Esophagus (tissue), 2 donors: ENCODE measurements at regions not wholly inside any gene's neighbourhood (a gene's known extent, or its start where the extent isn't known, plus 50 kb on each side); places are given as distances from the start of the nearest gene placed in this dataset.
A peak's percentile ranks its signal among the peaks of the same experiment; 100 is the strongest.

Source experiments
- H3K27ac ChIP-seq, 2 donors: one replicate each; pipeline ENCODE4 v1.5.1; 2013; ENCODE audit warnings: low read depth in 2 of 2, mild to moderate bottlenecking in 2 of 2, inconsistent platforms in 1 of 2, low read length in 1 of 2, moderate library complexity in 1 of 2
- H3K27me3 ChIP-seq, 2 donors: one replicate each; pipeline ENCODE4 v1.6.1; 2013; ENCODE audit warnings: low read length in 2 of 2, control low read depth in 1 of 2, mild to moderate bottlenecking in 1 of 2; ENCODE audit not compliant: insufficient read depth in 2 of 2, control insufficient read depth in 1 of 2
- H3K36me3 ChIP-seq, 2 donors: one replicate each; pipeline ENCODE4 v1.6.1; 2013; ENCODE audit warnings: low read length in 1 of 2; ENCODE audit not compliant: control insufficient read depth in 2 of 2, insufficient read depth in 2 of 2
- H3K4me1 ChIP-seq, 2 donors: one replicate each; pipeline ENCODE4 v1.6.1; 2013; ENCODE audit warnings: low read length in 1 of 2; ENCODE audit not compliant: control insufficient read depth in 2 of 2, insufficient read depth in 2 of 2
- H3K4me3 ChIP-seq, 2 donors: one replicate each; pipeline ENCODE4 v1.5.1; 2013; ENCODE audit warnings: low read length in 2 of 2, mild to moderate bottlenecking in 2 of 2, low read depth in 1 of 2, moderate library complexity in 1 of 2
- H3K9me3 ChIP-seq, 2 donors: one replicate each; pipeline ENCODE4 v1.6.1; 2013; ENCODE audit warnings: mild to moderate bottlenecking in 2 of 2, low read depth in 1 of 2, low read length in 1 of 2, moderate library complexity in 1 of 2; ENCODE audit not compliant: control insufficient read depth in 2 of 2, insufficient read depth in 1 of 2
- WGBS, 2 donors: extraction: QIAGEN DNeasy Blood & Tissue Kit; methylation state at CpG; one replicate each; pipeline ENCODE4 v1.1.7; 2013; 5-methylcytosine and 5-hydroxymethylcytosine counted together
- donor health status: healthy with polysubstance abuse.
- donor health status: Bipolar disorder and iron deficiency.

DNA sequence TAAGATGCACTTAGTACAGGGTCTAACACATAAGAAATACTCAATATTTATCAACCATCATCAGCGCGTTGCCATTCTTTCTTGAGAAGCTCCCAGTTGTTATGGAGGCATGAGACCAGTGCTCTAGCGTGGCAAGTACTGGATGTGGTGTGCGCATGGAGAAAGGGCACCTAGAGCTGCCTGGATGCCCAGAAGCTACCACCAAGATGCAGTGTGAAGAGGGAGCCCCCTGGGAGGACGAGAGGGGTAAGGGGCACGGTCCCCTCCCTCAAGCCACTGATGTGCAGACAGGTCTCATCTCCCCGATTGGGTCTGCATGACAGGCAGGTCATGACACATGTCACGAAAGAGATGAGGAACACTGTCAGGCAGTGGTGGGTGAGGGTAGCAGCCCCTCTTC is 127.7 kb upstream of the CXCL14 start:
- Histone ChIP-seq H3K4me3 (no peak overlapping the region), H3K4me1 (peaks cover 0 to 24% of the 10 kb centered on the region in 2 donors), H3K27ac (no peak overlapping the region), H3K9me3 (no peaks in the 10 kb centered on the region), H3K27me3 (no peaks in the 10 kb centered on the region), H3K36me3 (no peaks in the 10 kb centered on the region)
- 93 to 94% methylated on average over 8 of the region's 8 CpGs for WGBS, 2 donors

DNA sequence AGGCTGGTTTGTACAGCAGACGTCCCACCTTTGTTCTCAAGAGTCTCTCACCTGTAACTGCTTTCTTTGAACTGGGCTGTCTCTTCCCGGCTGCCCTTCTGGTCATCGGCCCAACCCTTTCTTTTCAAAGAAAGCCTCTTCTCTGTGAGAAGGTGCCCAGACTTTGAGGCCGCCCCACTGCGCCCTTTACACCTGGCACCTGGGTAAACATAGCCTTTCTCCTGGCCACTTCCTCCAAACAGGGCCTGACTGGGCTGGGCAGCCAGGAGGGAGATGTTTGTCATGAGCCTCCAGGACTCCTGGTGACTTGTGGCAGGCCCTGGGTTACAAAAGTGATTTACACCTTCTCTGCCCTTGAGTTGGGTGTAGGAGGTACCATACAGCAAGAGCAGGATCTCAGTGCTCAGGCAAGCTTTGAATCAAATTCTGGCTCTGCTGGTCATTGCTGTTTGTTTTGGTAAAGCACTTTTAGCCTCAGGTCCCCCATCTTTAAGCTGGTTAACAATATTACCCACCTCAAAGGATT is 127.2 kb upstream of the CXCL14 start:
- Histone ChIP-seq H3K4me1 (peaks cover 0 to 24% of the 10 kb centered on the region in 2 donors), H3K27me3 (no peaks in the 10 kb centered on the region), H3K27ac (peak overlapping the region; percentile 82 to 93), H3K36me3 (no peaks in the 10 kb centered on the region), H3K4me3 (no peak overlapping the region), H3K9me3 (no peaks in the 10 kb centered on the region)
- WGBS, 2 donors: 54% methylated on average over 5 of the region's 5 CpGs

DNA sequence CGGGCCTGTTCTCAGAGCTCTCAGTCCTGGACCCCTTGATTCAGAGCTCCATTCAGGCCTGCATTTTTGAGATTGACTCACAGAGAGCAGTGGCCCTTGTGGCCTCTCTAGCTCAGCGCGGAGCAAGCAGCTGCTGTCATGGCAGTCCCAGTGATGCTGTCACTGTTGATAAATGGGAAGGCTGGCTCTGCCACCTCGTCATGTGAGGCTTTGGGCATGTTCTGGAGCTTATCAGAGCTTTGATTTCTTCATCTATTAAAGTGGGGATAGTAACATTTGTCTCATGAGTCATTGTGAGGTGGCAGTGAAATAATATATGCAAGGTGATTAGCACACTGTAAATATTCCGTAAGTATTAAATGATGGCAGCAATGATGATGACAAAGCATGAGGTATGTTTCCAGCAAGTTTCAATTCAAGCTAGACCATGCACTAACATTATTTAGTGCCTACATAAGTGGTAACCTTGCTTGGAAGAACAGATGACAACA is 126.4 kb upstream of the CXCL14 start:
- Histone ChIP-seq H3K4me3 (no peak overlapping the region), H3K36me3 (no peaks in the 10 kb centered on the region), H3K27me3 (no peaks in the 10 kb centered on the region), H3K27ac (peak overlapping the region; percentile 58 to 82), H3K4me1 (peaks cover 0 to 26% of the 10 kb centered on the region in 2 donors), H3K9me3 (no peaks in the 10 kb centered on the region)
- WGBS, 2 donors: 33 to 48% methylated on average over 5 of the region's 5 CpGs

DNA sequence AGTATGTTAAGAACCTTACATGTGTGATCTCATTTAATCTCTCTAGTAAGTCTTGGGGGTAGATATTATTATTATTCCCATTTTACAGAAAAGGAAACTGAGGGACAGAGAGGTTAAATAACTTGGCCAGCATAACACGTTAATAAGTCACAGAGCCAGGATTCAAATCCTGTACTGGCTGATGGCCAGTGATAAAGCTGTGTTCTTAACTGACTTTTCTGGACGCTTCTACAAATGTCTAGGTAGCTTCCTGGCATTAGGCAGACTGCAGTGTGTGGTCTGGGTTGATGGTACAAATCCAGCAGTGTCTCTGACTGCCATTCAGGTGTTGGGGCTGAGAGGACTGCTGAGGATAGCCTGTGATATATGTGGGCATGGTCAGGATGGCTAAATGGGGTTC is 125.8 kb upstream of the CXCL14 start:
- Histone ChIP-seq H3K4me3 (no peak overlapping the region), H3K27ac (peak overlapping the region; percentile 53 to 58), H3K36me3 (no peaks in the 10 kb centered on the region), H3K27me3 (no peaks in the 10 kb centered on the region), H3K9me3 (no peaks in the 10 kb centered on the region), H3K4me1 (peaks cover 0 to 23% of the 10 kb centered on the region in 2 donors)
- 29 to 31% methylated on average over 2 of the region's 2 CpGs for WGBS, 2 donors

DNA sequence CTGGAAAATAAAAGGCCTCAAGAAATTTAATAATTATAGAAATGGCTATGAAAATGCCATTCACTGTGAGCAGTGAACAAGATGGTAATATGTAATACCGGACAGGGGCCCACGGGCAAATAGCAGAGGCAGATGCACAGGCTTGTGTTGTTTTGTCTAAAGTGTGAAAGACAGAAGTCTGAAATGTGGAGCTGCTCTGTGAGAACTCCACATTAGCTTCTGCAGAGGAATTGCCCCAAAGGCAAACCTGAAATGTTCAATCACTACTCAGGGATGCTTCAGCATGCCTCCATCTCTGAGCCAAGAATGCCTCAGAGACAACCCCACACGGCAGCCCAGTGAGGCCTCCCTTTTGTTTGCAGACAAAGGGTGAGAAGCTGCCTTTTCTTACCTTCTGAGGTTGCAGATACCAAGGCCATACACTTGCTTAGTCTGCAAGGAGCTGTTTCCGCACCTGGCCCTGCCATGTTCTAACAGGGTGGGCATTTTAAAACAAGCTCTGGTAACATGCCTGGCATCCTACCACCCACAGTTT is 124.3 kb upstream of the CXCL14 start:
- H3K27ac ChIP-seq: peak overlapping the region in 1 of 2 donors; percentile 37
- WGBS, 2 donors: 45 to 64% methylated on average over 4 of the region's 4 CpGs
- H3K9me3 ChIP-seq: no peaks in the 10 kb centered on the region
- no peak overlapping the region for H3K4me3 ChIP-seq
- no peaks in the 10 kb centered on the region for H3K27me3 ChIP-seq
- no peaks in the 10 kb centered on the region for H3K36me3 ChIP-seq
- peaks cover 0 to 23% of the 10 kb centered on the region in 2 donors for H3K4me1 ChIP-seq

DNA sequence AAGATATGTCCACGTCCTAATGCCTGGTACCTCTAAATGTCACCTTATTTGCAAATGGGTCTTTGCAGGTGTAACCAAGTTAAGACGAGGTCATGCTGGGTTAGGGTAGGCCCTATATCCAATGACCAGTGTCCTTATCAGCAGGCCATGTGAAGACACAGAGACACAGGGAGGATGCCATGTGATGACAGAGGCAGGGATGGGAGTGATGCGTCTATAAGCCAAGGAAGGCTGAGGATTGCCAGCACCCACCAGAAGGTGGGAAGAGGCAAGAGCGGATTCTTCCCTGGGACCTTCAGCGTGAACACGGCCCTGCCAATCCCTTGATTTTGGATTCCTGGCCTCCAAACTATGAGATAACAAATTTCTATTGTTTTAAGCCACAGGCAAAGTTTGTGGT is 123.4 kb upstream of the CXCL14 start:
- no peaks in the 10 kb centered on the region for H3K27me3 ChIP-seq
- H3K4me1 ChIP-seq: peaks cover 0 to 23% of the 10 kb centered on the region in 2 donors
- no peaks in the 10 kb centered on the region for H3K9me3 ChIP-seq
- H3K27ac ChIP-seq: peak overlapping the region in 1 of 2 donors; percentile 19
- H3K4me3 ChIP-seq: no peak overlapping the region
- no peaks in the 10 kb centered on the region for H3K36me3 ChIP-seq
- WGBS, 2 donors: 84 to 89% methylated on average over 6 of the region's 6 CpGs

DNA sequence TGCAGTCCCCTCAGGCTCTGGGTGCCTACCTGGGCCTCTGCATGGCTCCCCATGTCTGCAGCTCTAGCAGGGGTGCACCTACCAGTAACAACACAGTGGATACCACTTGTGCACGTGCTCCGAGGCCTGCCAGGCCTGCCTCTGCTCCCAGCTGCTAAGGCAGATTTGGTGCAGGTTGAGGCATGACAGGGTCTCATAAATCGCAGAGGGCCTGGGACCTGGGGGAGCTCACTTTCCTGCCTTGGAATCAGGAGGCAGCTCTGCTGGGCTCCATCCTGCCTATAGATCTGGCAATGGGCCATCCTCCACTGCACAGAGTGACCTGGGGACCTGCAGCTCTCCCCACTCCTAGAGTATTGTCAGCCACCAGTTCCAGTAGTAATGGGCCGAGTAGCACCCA is 121.9 kb upstream of the CXCL14 start:
- peaks cover 2 to 17% of the 10 kb centered on the region in 2 donors for H3K4me1 ChIP-seq
- H3K36me3 ChIP-seq: no peaks in the 10 kb centered on the region
- 70 to 76% methylated on average over 4 of the region's 4 CpGs for WGBS, 2 donors
- no peaks in the 10 kb centered on the region for H3K27me3 ChIP-seq
- H3K9me3 ChIP-seq: no peaks in the 10 kb centered on the region
- no peak overlapping the region for H3K27ac ChIP-seq
- no peak overlapping the region for H3K4me3 ChIP-seq

DNA sequence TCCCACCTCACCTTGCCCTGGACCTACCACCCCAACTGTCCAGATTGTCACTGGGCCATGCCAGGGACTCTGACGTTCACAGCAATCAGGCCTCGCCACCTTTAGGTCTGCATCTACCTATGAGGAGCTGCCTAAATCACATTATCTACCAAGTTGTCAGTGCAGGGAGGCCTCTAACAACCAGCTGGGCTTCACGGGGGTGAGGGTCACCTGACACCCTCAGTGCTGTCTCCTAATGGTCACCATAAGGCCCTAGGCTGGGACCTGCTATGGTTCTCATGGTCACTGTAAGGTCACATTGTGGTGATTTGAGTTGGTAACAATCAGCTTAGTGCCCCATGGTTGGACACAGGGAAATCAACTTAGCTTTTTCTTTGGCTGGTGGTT is 119.2 kb upstream of the CXCL14 start:
- H3K36me3 ChIP-seq: no peaks in the 10 kb centered on the region
- WGBS, 2 donors: 61 to 77% methylated on average over 3 of the region's 3 CpGs
- no peaks in the 10 kb centered on the region for H3K27me3 ChIP-seq
- peaks cover 2 to 13% of the 10 kb centered on the region in 2 donors for H3K4me1 ChIP-seq
- H3K9me3 ChIP-seq: no peaks in the 10 kb centered on the region
- H3K27ac ChIP-seq: no peak overlapping the region
- H3K4me3 ChIP-seq: no peak overlapping the region

DNA sequence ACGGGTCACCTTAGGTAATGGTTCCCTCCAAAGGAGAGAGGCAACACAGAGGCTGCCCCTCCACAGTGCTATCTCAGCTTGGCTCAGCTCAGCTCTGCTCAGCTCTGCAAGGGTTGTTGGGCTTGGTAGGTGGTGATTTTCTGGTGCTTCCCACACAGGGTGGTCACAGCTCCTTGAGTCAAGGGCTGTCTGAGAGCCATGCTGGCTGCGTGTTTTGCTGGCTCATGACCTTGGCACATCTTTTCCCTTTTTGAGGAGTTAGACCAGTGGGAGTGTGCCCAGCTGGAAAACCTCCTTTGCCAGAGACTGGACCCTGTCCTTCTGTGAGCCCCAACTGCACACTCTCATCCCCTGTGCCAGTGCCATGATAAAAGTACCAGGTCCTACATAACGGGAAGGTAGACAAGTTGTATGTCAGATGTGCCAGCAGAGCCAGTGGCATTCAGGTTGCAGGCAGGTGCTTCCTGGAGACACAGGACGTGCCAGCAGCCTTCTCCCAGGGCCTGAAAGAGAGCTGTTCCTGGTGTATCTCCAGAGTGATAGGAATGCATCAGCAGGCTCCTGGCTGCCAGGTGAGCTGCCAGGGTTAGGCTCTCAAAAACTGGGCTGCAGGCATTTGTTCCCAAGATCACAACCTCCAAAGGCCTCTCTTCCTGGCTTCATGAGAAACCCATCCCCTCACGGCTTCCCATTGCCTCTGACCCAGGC is 118.6 kb upstream of the CXCL14 start:
- H3K4me1 ChIP-seq: peaks cover 2 to 13% of the 10 kb centered on the region in 2 donors
- H3K27me3 ChIP-seq: no peaks in the 10 kb centered on the region
- no peak overlapping the region for H3K4me3 ChIP-seq
- H3K27ac ChIP-seq: no peak overlapping the region
- no peaks in the 10 kb centered on the region for H3K9me3 ChIP-seq
- 70 to 71% methylated on average over 5 of the region's 5 CpGs for WGBS, 2 donors
- no peaks in the 10 kb centered on the region for H3K36me3 ChIP-seq

DNA sequence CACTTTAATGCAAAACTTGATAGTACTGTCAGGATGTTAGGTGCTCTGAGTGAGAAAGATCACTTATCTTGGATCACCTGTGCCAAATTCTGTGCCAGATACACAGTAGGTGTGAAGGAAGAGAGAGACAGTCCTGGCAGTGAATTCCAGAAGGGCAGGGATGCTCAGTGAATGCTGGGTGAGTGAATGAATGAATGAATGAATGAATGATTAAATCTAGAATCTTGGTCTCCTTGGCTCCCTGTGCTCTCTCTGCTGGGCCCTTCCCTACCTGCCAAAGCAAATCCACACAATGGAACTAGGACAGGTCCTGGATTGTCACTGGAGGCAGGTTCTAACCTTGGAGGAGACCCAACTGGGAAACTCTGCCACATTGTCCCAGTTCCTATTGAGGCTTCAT is 117.5 kb upstream of the CXCL14 start:
- Histone ChIP-seq H3K27ac (no peak overlapping the region), H3K4me1 (peaks cover 2 to 14% of the 10 kb centered on the region in 2 donors), H3K27me3 (no peaks in the 10 kb centered on the region), H3K9me3 (no peaks in the 10 kb centered on the region), H3K4me3 (no peak overlapping the region), H3K36me3 (no peaks in the 10 kb centered on the region)
